GM10266 (cell line): ENCODE measurements at regions not wholly inside any gene's neighbourhood (a gene's known extent, or its start where the extent isn't known, plus 50 kb on each side); places are given as distances from the start of the nearest gene placed in this dataset.

ENCODE experiments used
- DNase-seq: peaks from one replicate; pipeline ENCODE4 v3.0.0; 2012; ENCODE audit errors: extremely low spot score
- CTCF ChIP-seq: IDR thresholded peaks from 2 replicates; pipeline ENCODE4 v1.5.1; 2012; ENCODE audit warnings: mild to moderate bottlenecking, low read depth; ENCODE audit not compliant: control insufficient read depth, insufficient read depth; ENCODE audit errors: missing control alignments

GRCh38 chr4:33218238-33218637, 2498.1 kb downstream of the PCDH7 start:
- DNase-seq = no peak
- no peak for TF ChIP-seq CTCF

GRCh38 chr4:33226133-33226532, 2506.0 kb downstream of the PCDH7 start:
- no peak for TF ChIP-seq CTCF

GRCh38 chr4:33226783-33227182, 2506.6 kb downstream of the PCDH7 start:
- DNase-seq = no peak
- no peak for TF ChIP-seq CTCF

More at GRCh38 chr4:33226133-33226532, 2506.0 kb downstream of the PCDH7 start:
- no peak for DNase-seq

- TF ChIP-seq CTCF = no peak
- no peak for DNase-seq
These were observed 2534.9 kb downstream of the PCDH7 start for GRCh38 chr4:33255094-33255493.

- no peak for TF ChIP-seq CTCF
- no peak for DNase-seq
These were observed 2535.3 kb downstream of the PCDH7 start for GRCh38 chr4:33255507-33255906.

- TF ChIP-seq CTCF = no peak
- DNase-seq = no peak
These were observed 2542.7 kb downstream of the PCDH7 start for GRCh38 chr4:33262824-33263223.

GRCh38 chr4:33268776-33269175, 2548.6 kb downstream of the PCDH7 start:
- no peak for DNase-seq
- TF ChIP-seq CTCF = no peak
